CD14-positive monocyte (primary cell): ENCODE measurements at regions not wholly inside any gene's neighbourhood (a gene's known extent, or its start where the extent isn't known, plus 50 kb on each side); places are given as distances from the start of the nearest gene placed in this dataset.

Experiments
- DNase-seq, 3 donors: peaks; one replicate each; pipeline ENCODE4 v3.0.0-alpha.2; 2011 to 2022
- H2AFZ ChIP-seq: 2 replicates; pipeline ENCODE4 v1.6.0; 2012; ENCODE audit warnings: mild to moderate bottlenecking, low read depth, low read length, inconsistent platforms; ENCODE audit not compliant: insufficient read depth, poor library complexity, severe bottlenecking
- H3K27ac ChIP-seq, 2 donors: 1 replicate in 1 of 2; 2 replicates in 1 of 2; pipeline ENCODE4 v1.5.1; 2012 to 2013; ENCODE audit warnings: low read length in 2 of 2, control low read depth in 1 of 2, inconsistent platforms in 1 of 2, low read depth in 1 of 2, mild to moderate bottlenecking in 1 of 2
- H3K27me3 ChIP-seq, 2 donors: one replicate each; pipeline versions ENCODE4 v1.6.0 to v1.6.1; 2011 to 2013; ENCODE audit warnings: low read length in 2 of 2; ENCODE audit not compliant: control insufficient read depth in 2 of 2, insufficient read depth in 2 of 2
- H3K36me3 ChIP-seq, 2 donors: replicated peaks in 1 of 2; 1 replicate in 1 of 2; 2 replicates in 1 of 2; pipeline versions ENCODE4 v1.5.1 to v1.6.1; 2012 to 2013; ENCODE audit warnings: low read length in 2 of 2, control low read depth in 1 of 2, inconsistent platforms in 1 of 2, mild to moderate bottlenecking in 1 of 2; ENCODE audit not compliant: insufficient read depth in 2 of 2, control insufficient read depth in 1 of 2
- H3K4me1 ChIP-seq, 2 donors: 1 replicate in 1 of 2; 2 replicates in 1 of 2; pipeline versions ENCODE4 v1.5.1 to v1.6.1; 2012 to 2013; ENCODE audit warnings: low read length in 2 of 2, control low read depth in 1 of 2, inconsistent platforms in 1 of 2, mild to moderate bottlenecking in 1 of 2, moderate library complexity in 1 of 2; ENCODE audit not compliant: insufficient read depth in 2 of 2, control insufficient read depth in 1 of 2
- H3K4me2 ChIP-seq: replicated peaks from 2 replicates; pipeline ENCODE3; 2012; ENCODE audit warnings: low read length, moderate library complexity, mild to moderate bottlenecking; ENCODE audit not compliant: poor library complexity, severe bottlenecking; ENCODE audit errors: extremely low read depth
- H3K4me3 ChIP-seq, 3 experiments: fragments of 200-600 bp in 1 of 3; sonication (generic) in 1 of 3; replicated peaks in 1 of 3; 1 replicate in 2 of 3; 2 replicates in 1 of 3; pipeline ENCODE4 v1.5.1; 2011 to 2013; ENCODE audit warnings: low read length in 3 of 3, mild to moderate bottlenecking in 3 of 3, control low read depth in 2 of 3, low read depth in 2 of 3, inconsistent platforms in 1 of 3, moderate library complexity in 1 of 3
- H3K79me2 ChIP-seq: 2 replicates; pipeline ENCODE4 v1.6.0; 2012; ENCODE audit warnings: mild to moderate bottlenecking, control low read depth, inconsistent platforms, low read length, moderate library complexity; ENCODE audit not compliant: insufficient read depth
- H3K9ac ChIP-seq: 2 replicates; pipeline ENCODE4 v1.6.0; 2017; ENCODE audit warnings: low read length, mild to moderate bottlenecking; ENCODE audit not compliant: insufficient read depth, poor library complexity, severe bottlenecking
- H3K9me3 ChIP-seq, 2 donors: replicated peaks in 1 of 2; 1 replicate in 1 of 2; 2 replicates in 1 of 2; pipeline versions ENCODE4 v1.5.1 to v1.6.1; 2012 to 2013; ENCODE audit warnings: low read length in 2 of 2, control low read depth in 1 of 2; ENCODE audit not compliant: control insufficient read depth in 1 of 2, insufficient read depth in 1 of 2
- H4K20me1 ChIP-seq: 2 replicates; pipeline ENCODE4 v1.6.0; 2012; ENCODE audit warnings: mild to moderate bottlenecking, low read length, control low read depth, moderate library complexity; ENCODE audit not compliant: insufficient read depth
- H3K27ac Mint-ChIP-seq, 7 donors: one replicate each; pipeline ENCODE4 v1.8.0; 2020; ENCODE audit warnings: mild to moderate bottlenecking in 7 of 7, mixed read lengths in 7 of 7, moderate library complexity in 6 of 7, inconsistent platforms in 2 of 7
- H3K27me3 Mint-ChIP-seq, 3 donors: one replicate each; pipeline ENCODE4 v1.8.0; 2021 to 2022; ENCODE audit warnings: low read depth in 3 of 3, mild to moderate bottlenecking in 3 of 3, mixed read lengths in 3 of 3, moderate library complexity in 3 of 3, inconsistent platforms in 1 of 3
- H3K36me3 Mint-ChIP-seq, 2 donors: one replicate each; pipeline ENCODE4 v1.8.0; 2020; ENCODE audit warnings: mixed read lengths in 2 of 2, inconsistent platforms in 1 of 2, mild to moderate bottlenecking in 1 of 2
- H3K4me1 Mint-ChIP-seq: one replicate; pipeline ENCODE4 v1.8.0; 2020; ENCODE audit warnings: mild to moderate bottlenecking, mixed read lengths
- H3K4me3 Mint-ChIP-seq, 2 donors: one replicate each; pipeline ENCODE4 v1.8.0; 2020; ENCODE audit warnings: mild to moderate bottlenecking in 2 of 2, mixed read lengths in 2 of 2, moderate library complexity in 1 of 2
- H3K9me3 Mint-ChIP-seq, 7 donors: one replicate each; pipeline ENCODE4 v1.8.0; 2020 to 2022; ENCODE audit warnings: mixed read lengths in 7 of 7, mild to moderate bottlenecking in 6 of 7, moderate library complexity in 6 of 7, inconsistent platforms in 2 of 7
- WGBS: methylation state at CpG from one replicate; pipeline ENCODE4 v1.1.5; 2013; ENCODE audit warnings: missing lambda C conversion rate; ENCODE audit not compliant: insufficient coverage; 5-methylcytosine and 5-hydroxymethylcytosine counted together
- intact Hi-C, 2 donors: fragments of 100-400 bp; cut with micrococcal nuclease; formaldehyde crosslinking; loops; one replicate each; pipeline versions ENCODE4 v1.15.0 to v1.15.1; 2023
- TF ChIP-seq, protein P1 (sequence below): fragments of 200-600 bp; IDR thresholded peaks from one replicate; pipeline ENCODE4 v1.8.0; 2022; ENCODE audit warnings: antibody characterized with exemption, mild to moderate bottlenecking

DNA sequence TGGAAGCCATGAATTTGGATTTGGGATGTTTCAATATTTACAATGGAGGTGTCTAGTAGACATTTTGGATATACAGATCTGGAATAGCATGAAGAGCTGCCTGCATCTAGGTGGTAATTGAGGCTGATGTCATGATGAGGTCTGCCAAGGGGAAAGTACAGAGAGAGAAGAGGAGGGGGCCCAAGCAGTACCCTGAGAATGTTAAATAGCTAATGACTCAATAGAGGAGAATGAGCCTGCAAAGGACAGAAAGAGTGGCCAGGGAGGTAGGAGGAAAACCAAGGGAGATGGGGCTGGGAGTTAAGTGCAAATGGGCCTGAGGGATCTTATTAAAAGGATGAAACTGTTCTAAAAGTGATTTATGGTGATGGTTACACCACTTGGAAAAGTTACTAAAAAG is 182.2 kb upstream of the KIT start:
- Histone ChIP-seq H3K9me3 (peaks cover 3 to 5% of the 10 kb centered on the region in 2 donors), H4K20me1 (no peaks in the 10 kb centered on the region), H3K4me2 (no peak overlapping the region), H3K27me3 (no peaks in the 10 kb centered on the region), H3K36me3 (no peaks in the 10 kb centered on the region), H3K9ac (no peak overlapping the region), H3K4me1 (no peaks in the 10 kb centered on the region), H3K79me2 (no peaks in the 10 kb centered on the region), H2AFZ (no peak overlapping the region), H3K27ac (no peak overlapping the region), H3K4me3 (no peak overlapping the region)
- no peak for DNase-seq
- Mint-ChIP-seq H3K9me3 (peaks cover 3 to 24% (median 12%) of the 10 kb centered on the region in 7 donors), H3K27me3 (no peaks in the 10 kb centered on the region), H3K4me1 (no peaks in the 10 kb centered on the region), H3K27ac (no peak overlapping the region), H3K36me3 (no peaks in the 10 kb centered on the region), H3K4me3 (no peak overlapping the region)
- intact Hi-C loops: no loop called here
- TF ChIP-seq, protein P1, sequence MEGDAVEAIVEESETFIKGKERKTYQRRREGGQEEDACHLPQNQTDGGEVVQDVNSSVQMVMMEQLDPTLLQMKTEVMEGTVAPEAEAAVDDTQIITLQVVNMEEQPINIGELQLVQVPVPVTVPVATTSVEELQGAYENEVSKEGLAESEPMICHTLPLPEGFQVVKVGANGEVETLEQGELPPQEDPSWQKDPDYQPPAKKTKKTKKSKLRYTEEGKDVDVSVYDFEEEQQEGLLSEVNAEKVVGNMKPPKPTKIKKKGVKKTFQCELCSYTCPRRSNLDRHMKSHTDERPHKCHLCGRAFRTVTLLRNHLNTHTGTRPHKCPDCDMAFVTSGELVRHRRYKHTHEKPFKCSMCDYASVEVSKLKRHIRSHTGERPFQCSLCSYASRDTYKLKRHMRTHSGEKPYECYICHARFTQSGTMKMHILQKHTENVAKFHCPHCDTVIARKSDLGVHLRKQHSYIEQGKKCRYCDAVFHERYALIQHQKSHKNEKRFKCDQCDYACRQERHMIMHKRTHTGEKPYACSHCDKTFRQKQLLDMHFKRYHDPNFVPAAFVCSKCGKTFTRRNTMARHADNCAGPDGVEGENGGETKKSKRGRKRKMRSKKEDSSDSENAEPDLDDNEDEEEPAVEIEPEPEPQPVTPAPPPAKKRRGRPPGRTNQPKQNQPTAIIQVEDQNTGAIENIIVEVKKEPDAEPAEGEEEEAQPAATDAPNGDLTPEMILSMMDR: no peak

DNA sequence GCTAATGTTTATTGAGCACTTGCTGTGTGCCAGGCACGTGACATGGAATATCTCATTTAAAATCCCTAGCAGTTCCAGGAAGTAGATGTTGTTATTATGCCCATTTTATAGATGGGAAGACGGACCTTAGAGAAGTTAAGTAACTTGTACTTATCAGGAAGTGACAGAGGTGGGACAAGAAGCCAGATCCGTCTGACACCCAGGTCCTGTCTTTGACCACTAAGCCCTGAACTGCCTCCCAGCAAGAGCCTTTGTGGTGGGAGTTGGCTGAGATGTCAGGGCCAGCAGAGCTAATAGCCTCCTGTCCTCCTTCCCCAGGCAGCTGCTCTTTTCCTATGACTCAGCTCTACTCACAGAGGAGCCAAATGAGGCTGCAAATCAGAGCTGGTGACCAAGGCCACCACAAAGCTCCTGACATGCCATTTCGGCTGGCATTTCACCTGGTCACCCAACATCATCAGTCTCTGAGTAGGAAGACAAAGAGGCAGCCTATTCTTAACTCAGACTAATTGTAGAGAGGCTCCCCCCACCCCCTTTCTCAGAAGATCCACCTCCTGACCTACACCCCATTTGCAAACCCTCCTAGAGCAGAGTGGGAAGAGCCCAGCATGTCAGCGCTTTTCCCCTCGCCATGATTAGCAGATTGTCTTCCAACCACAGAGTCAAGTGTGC is 175.1 kb upstream of the KIT start:
- no peaks in the 10 kb centered on the region for H3K36me3 Mint-ChIP-seq
- intact Hi-C loops: no loop called here
- no peak for DNase-seq
- Histone ChIP-seq H3K27me3 (no peaks in the 10 kb centered on the region), H2AFZ (no peak overlapping the region), H3K4me3 (no peak overlapping the region), H3K4me1 (no peaks in the 10 kb centered on the region), H3K4me2 (no peak overlapping the region), H3K27ac (no peak overlapping the region), H3K36me3 (no peaks in the 10 kb centered on the region), H4K20me1 (no peaks in the 10 kb centered on the region), H3K79me2 (no peaks in the 10 kb centered on the region), H3K9me3 (peaks cover 7 to 9% of the 10 kb centered on the region in 2 donors), H3K9ac (no peak overlapping the region)
- no peak overlapping the region for H3K4me3 Mint-ChIP-seq
- peak overlapping the region in 1 of 7 donors; percentile 18 for H3K27ac Mint-ChIP-seq
- WGBS: 76% methylated on average over 5 of the region's 6 CpGs
- no peaks in the 10 kb centered on the region for H3K4me1 Mint-ChIP-seq
- peaks cover 0 to 1% (median 0%) of the 10 kb centered on the region in 3 donors for H3K27me3 Mint-ChIP-seq
- H3K9me3 Mint-ChIP-seq: peaks cover 5 to 34% (median 15%) of the 10 kb centered on the region in 7 donors
- TF ChIP-seq, protein P1: no peak
